ENCODE measurements at regions not wholly inside any gene's neighbourhood (a gene's known extent, or its start where the extent isn't known, plus 50 kb on each side); places are given as distances from the start of the nearest gene placed in this dataset.
"Not testable (repeated sequence)": the region's sequence is repeated elsewhere in the genome, so short reads cannot be mapped to it uniquely, and the experiment has no call there.

DNA sequence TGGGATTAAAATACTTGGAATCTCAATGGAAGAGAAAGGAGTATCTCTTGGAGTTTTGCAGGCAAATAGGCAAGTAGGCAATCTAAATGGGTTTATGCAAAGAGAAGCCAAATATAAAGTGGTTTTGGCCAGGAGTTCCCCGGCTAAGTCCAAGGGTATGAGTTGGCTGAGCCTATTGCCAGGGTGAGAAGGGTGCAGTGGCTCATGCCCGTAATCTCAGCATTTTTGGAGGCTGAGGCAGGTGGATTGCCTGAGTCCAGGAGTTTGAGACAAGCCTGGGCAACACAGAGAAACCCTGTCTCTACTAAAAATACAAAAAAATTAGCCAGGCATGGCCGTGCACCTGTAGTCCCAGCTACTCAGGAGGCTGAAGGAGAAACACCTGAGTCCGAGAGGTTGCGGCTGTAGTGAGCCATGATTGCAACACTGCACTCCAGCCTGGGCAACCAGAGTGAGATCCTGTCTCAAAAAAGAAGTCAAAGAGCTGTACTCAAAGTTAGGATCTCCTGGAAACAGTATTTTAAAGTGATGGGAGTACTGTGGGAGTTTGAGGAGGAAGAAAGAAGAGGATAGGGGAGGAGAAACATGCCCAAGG, 130.4 kb upstream of the RAB18 start:
- no peak for DNase-seq
- H3K36me3 ChIP-seq, result no peaks in the 10 kb centered on the region
- 81 to 93% (median 83%) methylated on average over 5 of the region's 5 CpGs for WGBS, 5 donors
- no peak overlapping the region for H3K27ac ChIP-seq
- H3K27me3 ChIP-seq, result no peaks in the 10 kb centered on the region
- no peaks in the 10 kb centered on the region for H3K4me1 ChIP-seq
- intact Hi-C loops (cut with DNase I; ENCODE audit: low total_unique reads), result no loop called here
- H3K9me3 ChIP-seq, result no peaks in the 10 kb centered on the region
- H3K4me3 ChIP-seq, result no peak overlapping the region
- no peak for TF ChIP-seq POLR2A (IDR thresholded peaks at IDR 0.05)
- no peak for TF ChIP-seq POLR2AphosphoS5 (IDR thresholded peaks at IDR 0.05)
- TF ChIP-seq EP300 (IDR thresholded peaks at IDR 0.05), result no peak
- TF ChIP-seq, protein P1, sequence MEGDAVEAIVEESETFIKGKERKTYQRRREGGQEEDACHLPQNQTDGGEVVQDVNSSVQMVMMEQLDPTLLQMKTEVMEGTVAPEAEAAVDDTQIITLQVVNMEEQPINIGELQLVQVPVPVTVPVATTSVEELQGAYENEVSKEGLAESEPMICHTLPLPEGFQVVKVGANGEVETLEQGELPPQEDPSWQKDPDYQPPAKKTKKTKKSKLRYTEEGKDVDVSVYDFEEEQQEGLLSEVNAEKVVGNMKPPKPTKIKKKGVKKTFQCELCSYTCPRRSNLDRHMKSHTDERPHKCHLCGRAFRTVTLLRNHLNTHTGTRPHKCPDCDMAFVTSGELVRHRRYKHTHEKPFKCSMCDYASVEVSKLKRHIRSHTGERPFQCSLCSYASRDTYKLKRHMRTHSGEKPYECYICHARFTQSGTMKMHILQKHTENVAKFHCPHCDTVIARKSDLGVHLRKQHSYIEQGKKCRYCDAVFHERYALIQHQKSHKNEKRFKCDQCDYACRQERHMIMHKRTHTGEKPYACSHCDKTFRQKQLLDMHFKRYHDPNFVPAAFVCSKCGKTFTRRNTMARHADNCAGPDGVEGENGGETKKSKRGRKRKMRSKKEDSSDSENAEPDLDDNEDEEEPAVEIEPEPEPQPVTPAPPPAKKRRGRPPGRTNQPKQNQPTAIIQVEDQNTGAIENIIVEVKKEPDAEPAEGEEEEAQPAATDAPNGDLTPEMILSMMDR (IDR thresholded peaks at IDR 0.05), result no peak

DNA sequence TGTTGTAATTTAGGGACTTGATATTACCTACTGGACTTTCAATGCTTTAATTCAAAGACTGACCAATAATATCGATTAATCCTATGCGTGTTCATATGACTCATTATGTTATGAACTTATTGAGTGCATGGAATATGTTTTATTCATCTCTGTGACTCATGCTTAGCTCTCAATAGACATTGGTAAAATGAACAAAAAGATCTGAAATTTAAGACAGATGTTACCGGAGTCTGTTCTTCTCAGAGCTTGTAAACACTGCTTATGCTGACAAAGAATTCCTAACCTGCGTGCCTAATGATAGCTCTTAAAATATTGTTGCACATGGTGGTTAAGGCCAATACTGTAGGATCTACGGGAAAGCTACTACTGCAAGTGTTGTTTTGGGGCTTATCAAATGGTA, 131.5 kb upstream of the ACBD5 start:
- intact Hi-C loops (cut with DNase I; ENCODE audit: low total_unique reads), result no loop called here
- Histone ChIP-seq H3K4me1 (no peaks in the 10 kb centered on the region), H3K27me3 (no peaks in the 10 kb centered on the region), H3K4me3 (no peak overlapping the region), H3K9me3 (no peaks in the 10 kb centered on the region), H3K36me3 (no peaks in the 10 kb centered on the region), H3K27ac (no peak overlapping the region)
- TF ChIP-seq POLR2A (IDR thresholded peaks at IDR 0.05), result no peak
- no peak for TF ChIP-seq POLR2AphosphoS5 (IDR thresholded peaks at IDR 0.05)
- TF ChIP-seq, protein P1 (IDR thresholded peaks at IDR 0.05), result no peak
- TF ChIP-seq EP300 (IDR thresholded peaks at IDR 0.05), result no peak
- WGBS, 5 donors, result 82 to 94% (median 86%) methylated on average over 5 of the region's 5 CpGs
- no peak for DNase-seq

- H3K4me1 ChIP-seq; H3K36me3 ChIP-seq; H3K27me3 ChIP-seq; DNase-seq; H3K27ac ChIP-seq; H3K4me3 ChIP-seq; H3K9me3 ChIP-seq; intact Hi-C loops (cut with DNase I; ENCODE audit: low total_unique reads): not testable (repeated sequence)
- 73 to 96% (median 88%) methylated on average over 5 of the region's 5 CpGs for WGBS, 5 donors
Observed at GRCh38 chr10:27371375-27371774, 130.8 kb upstream of the ACBD5 start.

GRCh38 chr10:27369880-27370279, 129.3 kb upstream of the ACBD5 start:
- no peak overlapping the region for H3K27ac ChIP-seq
- no peaks in the 10 kb centered on the region for H3K36me3 ChIP-seq
- H3K27me3 ChIP-seq, result no peaks in the 10 kb centered on the region
- H3K4me3 ChIP-seq, result no peak overlapping the region
- intact Hi-C loops (cut with DNase I; ENCODE audit: low total_unique reads), result no loop called here
- no peaks in the 10 kb centered on the region for H3K4me1 ChIP-seq
- TF ChIP-seq POLR2A (IDR thresholded peaks at IDR 0.05) (no peak), EP300 (IDR thresholded peaks at IDR 0.05) (no peak), POLR2AphosphoS5 (IDR thresholded peaks at IDR 0.05) (no peak)
- TF ChIP-seq, protein P1 (IDR thresholded peaks at IDR 0.05), result no peak
- no peaks in the 10 kb centered on the region for H3K9me3 ChIP-seq
- WGBS, 5 donors, result 72 to 81% (median 79%) methylated on average over 3 of the region's 3 CpGs
- no peak for DNase-seq

GRCh38 chr10:27368706-27369105, 128.1 kb upstream of the ACBD5 start:
- Histone ChIP-seq H3K27me3 (no peaks in the 10 kb centered on the region), H3K9me3 (no peaks in the 10 kb centered on the region), H3K4me1 (no peaks in the 10 kb centered on the region), H3K36me3 (no peaks in the 10 kb centered on the region), H3K27ac (no peak overlapping the region), H3K4me3 (no peak overlapping the region)
- intact Hi-C loops (cut with DNase I; ENCODE audit: low total_unique reads), result no loop called here
- TF ChIP-seq EP300 (IDR thresholded peaks at IDR 0.05) (no peak), POLR2A (IDR thresholded peaks at IDR 0.05) (no peak), POLR2AphosphoS5 (IDR thresholded peaks at IDR 0.05) (no peak)
- TF ChIP-seq, protein P1 (IDR thresholded peaks at IDR 0.05), result no peak
- WGBS, 5 donors, result 88 to 97% (median 92%) methylated on average over 10 of the region's 10 CpGs
- DNase-seq, result no peak
